Esophagus muscularis mucosa (tissue), 4 donors: ENCODE measurements at regions not wholly inside any gene's neighbourhood (a gene's known extent, or its start where the extent isn't known, plus 50 kb on each side); places are given as distances from the start of the nearest gene placed in this dataset.

ENCODE experiments used
- DNase-seq: peaks from one replicate; pipeline ENCODE4 v3.0.0-alpha.2; 2017; ENCODE audit errors: extremely low spot score
- H3K27ac ChIP-seq, 4 donors: fragments of 200-600 bp; sonication (generic); replicated peaks in 1 of 4; 1 replicate in 3 of 4; 2 replicates in 1 of 4; pipeline ENCODE4 v1.5.1; 2016 to 2019; ENCODE audit warnings: mild to moderate bottlenecking in 1 of 4
- H3K27me3 ChIP-seq, 4 donors: fragments of 200-600 bp; sonication (generic); one replicate each; pipeline versions ENCODE4 v1.5.1 to v1.6.0; 2016 to 2019
- H3K36me3 ChIP-seq, 4 donors: fragments of 200-600 bp; sonication (generic); one replicate each; pipeline ENCODE4 v1.5.1; 2016 to 2019
- H3K4me1 ChIP-seq, 4 donors: fragments of 200-600 bp; sonication (generic); one replicate each; pipeline ENCODE4 v1.5.1; 2016 to 2019
- H3K4me3 ChIP-seq, 4 donors: fragments of 200-600 bp; sonication (generic); 1 replicate in 2 of 4; 2 replicates in 2 of 4; pipeline ENCODE4 v1.5.1; 2016 to 2019; ENCODE audit warnings: mild to moderate bottlenecking in 4 of 4, moderate library complexity in 1 of 4
- H3K9me3 ChIP-seq, 4 donors: fragments of 200-600 bp; sonication (generic); 1 replicate in 3 of 4; 2 replicates in 1 of 4; pipeline ENCODE4 v1.5.1; 2016 to 2019
- EP300 ChIP-seq: sonication (generic); formaldehyde crosslinking; IDR thresholded peaks from one replicate; pipeline ENCODE4 v1.6.1; 2017; ENCODE audit warnings: antibody characterized with exemption
- POLR2A ChIP-seq: fragments of 450-650 bp; IDR thresholded peaks from one replicate; pipeline ENCODE4 v1.6.1; 2017; ENCODE audit warnings: antibody characterized with exemption, moderate library complexity, mild to moderate bottlenecking, low read depth
- POLR2AphosphoS5 ChIP-seq, 2 donors: sonication (generic); formaldehyde crosslinking; IDR thresholded peaks; one replicate each; pipeline ENCODE4 v1.6.1; 2017; ENCODE audit warnings: antibody characterized with exemption in 2 of 2
- whole genome bisulfite sequencing: methylation state at CpG from one replicate; pipeline ENCODE4 v1.1.5; 2018; 5-methylcytosine and 5-hydroxymethylcytosine counted together
- intact Hi-C: fragments of 100-400 bp; cut with DNase I; formaldehyde crosslinking; loops from one replicate; pipeline ENCODE4 v1.15.1; 2023
- TF ChIP-seq, protein P1 (sequence below), 3 experiments: fragments of 200-600 bp in 2 of 3; fragments of 450-650 bp in 1 of 3; sonication (generic) in 2 of 3; IDR thresholded peaks; one replicate each; pipeline ENCODE4 v1.5.1; 2017 to 2019; ENCODE audit warnings: antibody characterized with exemption in 3 of 3, mild to moderate bottlenecking in 2 of 3, moderate library complexity in 1 of 3

DNA sequence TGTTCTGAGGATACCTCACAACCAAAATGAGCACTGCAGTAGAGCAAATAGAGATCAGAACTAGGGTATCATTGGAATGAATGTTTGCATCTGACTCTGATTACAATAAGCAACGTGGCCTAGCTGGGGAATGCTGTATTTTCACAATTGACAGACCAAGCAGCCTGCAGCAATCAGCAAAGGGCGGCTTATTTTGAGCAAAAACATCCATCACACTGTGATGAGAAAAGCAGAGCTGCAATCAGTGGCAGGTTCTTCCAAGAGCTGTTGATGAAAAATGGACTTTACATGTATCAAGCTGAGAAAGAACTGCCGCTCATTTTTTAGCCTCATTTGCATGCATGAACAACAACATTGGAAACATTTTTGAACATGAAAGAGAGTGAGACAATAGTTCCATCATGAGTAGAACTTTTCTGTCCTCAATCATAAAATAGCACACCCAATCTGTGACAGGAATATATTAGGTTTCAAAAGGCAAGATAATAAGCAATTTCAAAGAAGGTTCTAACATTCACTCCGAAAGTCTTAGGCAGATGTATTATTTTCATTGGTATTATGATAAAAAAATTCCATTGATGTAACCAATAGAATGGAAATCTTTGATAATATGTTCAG lies 249.7 kb upstream of the FBXO33 start:
- H3K4me1 ChIP-seq: no peaks in the 10 kb centered on the region
- intact Hi-C loops: no loop called here
- H3K4me3 ChIP-seq: no peak overlapping the region
- H3K36me3 ChIP-seq: no peaks in the 10 kb centered on the region
- no peak for DNase-seq
- no peak for TF ChIP-seq EP300
- no peak for TF ChIP-seq POLR2AphosphoS5 (IDR thresholded peaks at IDR 0.05)
- TF ChIP-seq, protein P1, sequence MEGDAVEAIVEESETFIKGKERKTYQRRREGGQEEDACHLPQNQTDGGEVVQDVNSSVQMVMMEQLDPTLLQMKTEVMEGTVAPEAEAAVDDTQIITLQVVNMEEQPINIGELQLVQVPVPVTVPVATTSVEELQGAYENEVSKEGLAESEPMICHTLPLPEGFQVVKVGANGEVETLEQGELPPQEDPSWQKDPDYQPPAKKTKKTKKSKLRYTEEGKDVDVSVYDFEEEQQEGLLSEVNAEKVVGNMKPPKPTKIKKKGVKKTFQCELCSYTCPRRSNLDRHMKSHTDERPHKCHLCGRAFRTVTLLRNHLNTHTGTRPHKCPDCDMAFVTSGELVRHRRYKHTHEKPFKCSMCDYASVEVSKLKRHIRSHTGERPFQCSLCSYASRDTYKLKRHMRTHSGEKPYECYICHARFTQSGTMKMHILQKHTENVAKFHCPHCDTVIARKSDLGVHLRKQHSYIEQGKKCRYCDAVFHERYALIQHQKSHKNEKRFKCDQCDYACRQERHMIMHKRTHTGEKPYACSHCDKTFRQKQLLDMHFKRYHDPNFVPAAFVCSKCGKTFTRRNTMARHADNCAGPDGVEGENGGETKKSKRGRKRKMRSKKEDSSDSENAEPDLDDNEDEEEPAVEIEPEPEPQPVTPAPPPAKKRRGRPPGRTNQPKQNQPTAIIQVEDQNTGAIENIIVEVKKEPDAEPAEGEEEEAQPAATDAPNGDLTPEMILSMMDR (IDR thresholded peaks at IDR 0.05): no peak
- no peak for TF ChIP-seq POLR2A
- no peaks in the 10 kb centered on the region for H3K27me3 ChIP-seq
- 54% methylated on average over 4 of the region's 4 CpGs for WGBS
- no peaks in the 10 kb centered on the region for H3K9me3 ChIP-seq
- H3K27ac ChIP-seq: no peak overlapping the region

- Histone ChIP-seq H3K9me3 (no peaks in the 10 kb centered on the region), H3K27me3 (no peaks in the 10 kb centered on the region), H3K27ac (no peak overlapping the region), H3K4me3 (no peak overlapping the region), H3K36me3 (no peaks in the 10 kb centered on the region), H3K4me1 (no peaks in the 10 kb centered on the region)
- no peak for TF ChIP-seq POLR2AphosphoS5 (IDR thresholded peaks at IDR 0.05)
- TF ChIP-seq EP300: no peak
- TF ChIP-seq, protein P1 (IDR thresholded peaks at IDR 0.05): no peak
- no peak for TF ChIP-seq POLR2A
- intact Hi-C loops: no loop called here
- DNase-seq: no peak
Measured at GRCh38 chr14:39680777-39681176, 248.5 kb upstream of the FBXO33 start.

- Histone ChIP-seq H3K27me3 (no peaks in the 10 kb centered on the region), H3K9me3 (no peaks in the 10 kb centered on the region), H3K4me3 (no peak overlapping the region), H3K36me3 (no peaks in the 10 kb centered on the region), H3K4me1 (no peaks in the 10 kb centered on the region), H3K27ac (no peak overlapping the region)
- 55% methylated on average over 3 of the region's 3 CpGs for WGBS
- DNase-seq: no peak
- intact Hi-C loops: no loop called here
- TF ChIP-seq, protein P1 (IDR thresholded peaks at IDR 0.05): no peak
- TF ChIP-seq POLR2A: no peak
- no peak for TF ChIP-seq POLR2AphosphoS5 (IDR thresholded peaks at IDR 0.05)
- no peak for TF ChIP-seq EP300
Measured at GRCh38 chr14:39673734-39674133, 241.5 kb upstream of the FBXO33 start.

GRCh38 chr14:39673270-39673711 lies 241.1 kb upstream of the FBXO33 start:
- no peak overlapping the region for H3K27ac ChIP-seq
- no peak overlapping the region for H3K4me3 ChIP-seq
- no peaks in the 10 kb centered on the region for H3K4me1 ChIP-seq
- TF ChIP-seq EP300 (no peak), POLR2A (no peak), POLR2AphosphoS5 (IDR thresholded peaks at IDR 0.05) (no peak)
- TF ChIP-seq, protein P1 (IDR thresholded peaks at IDR 0.05): no peak
- H3K27me3 ChIP-seq: no peaks in the 10 kb centered on the region
- intact Hi-C loops: no loop called here
- no peaks in the 10 kb centered on the region for H3K36me3 ChIP-seq
- no peak for DNase-seq
- 82% methylated on average over 2 of the region's 2 CpGs for WGBS
- H3K9me3 ChIP-seq: no peaks in the 10 kb centered on the region

- H3K9me3 ChIP-seq: no peaks in the 10 kb centered on the region
- DNase-seq: no peak
- H3K4me1 ChIP-seq: no peaks in the 10 kb centered on the region
- H3K27me3 ChIP-seq: no peaks in the 10 kb centered on the region
- H3K4me3 ChIP-seq: no peak overlapping the region
- no peak overlapping the region for H3K27ac ChIP-seq
- no peak for TF ChIP-seq POLR2AphosphoS5 (IDR thresholded peaks at IDR 0.05)
- no peak for TF ChIP-seq POLR2A
- TF ChIP-seq EP300: no peak
- TF ChIP-seq, protein P1 (IDR thresholded peaks at IDR 0.05): no peak
- no peaks in the 10 kb centered on the region for H3K36me3 ChIP-seq
- intact Hi-C loops: no loop called here
- 77% methylated on average over 1 of the region's 1 CpG for WGBS
Measured at GRCh38 chr14:39668449-39668848, 236.2 kb upstream of the FBXO33 start.
